A673 (cell line): ENCODE measurements at regions not wholly inside any gene's neighbourhood (a gene's known extent, or its start where the extent isn't known, plus 50 kb on each side); places are given as distances from the start of the nearest gene placed in this dataset.

ENCODE experiments used
- EZH2 ChIP-seq: fragments of 200-600 bp; sonication (generic); IDR thresholded peaks from 2 replicates; pipeline ENCODE4 v1.6.1; 2017; ENCODE audit warnings: borderline replicate concordance, low read depth, mild to moderate bottlenecking, mixed read lengths, antibody characterized with exemption, low read length; ENCODE audit not compliant: poor library complexity, severe bottlenecking
- TF ChIP-seq, protein P1 (sequence below): fragments of 300-800, 200-600 bp; sonication (generic); conservative IDR thresholded peaks from 2 replicates; pipeline ENCODE4 v1.5.1; 2017; ENCODE audit warnings: low read depth, mild to moderate bottlenecking, antibody characterized with exemption, low read length, moderate library complexity, mixed read lengths

DNA sequence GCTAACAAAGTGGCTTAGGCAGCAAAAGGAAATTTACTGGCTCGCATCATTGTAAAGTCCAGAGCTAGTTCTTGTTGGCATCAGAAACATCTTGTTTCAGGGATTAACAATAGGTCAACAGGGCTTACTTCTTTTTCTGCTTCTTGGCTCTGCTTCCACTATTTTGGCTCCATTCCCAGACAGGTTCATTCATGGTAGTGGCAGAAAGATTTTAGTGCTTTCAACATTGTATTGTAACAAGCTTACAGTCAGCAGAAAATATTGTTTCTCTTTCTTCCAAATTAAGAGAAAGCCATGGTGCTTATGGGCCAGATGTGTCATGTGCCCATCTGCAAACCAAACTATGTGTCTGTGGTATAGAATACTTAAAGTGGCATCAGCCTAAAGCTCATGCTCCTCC is 315.6 kb downstream of the RAB38 start:
- TF ChIP-seq, protein P1, sequence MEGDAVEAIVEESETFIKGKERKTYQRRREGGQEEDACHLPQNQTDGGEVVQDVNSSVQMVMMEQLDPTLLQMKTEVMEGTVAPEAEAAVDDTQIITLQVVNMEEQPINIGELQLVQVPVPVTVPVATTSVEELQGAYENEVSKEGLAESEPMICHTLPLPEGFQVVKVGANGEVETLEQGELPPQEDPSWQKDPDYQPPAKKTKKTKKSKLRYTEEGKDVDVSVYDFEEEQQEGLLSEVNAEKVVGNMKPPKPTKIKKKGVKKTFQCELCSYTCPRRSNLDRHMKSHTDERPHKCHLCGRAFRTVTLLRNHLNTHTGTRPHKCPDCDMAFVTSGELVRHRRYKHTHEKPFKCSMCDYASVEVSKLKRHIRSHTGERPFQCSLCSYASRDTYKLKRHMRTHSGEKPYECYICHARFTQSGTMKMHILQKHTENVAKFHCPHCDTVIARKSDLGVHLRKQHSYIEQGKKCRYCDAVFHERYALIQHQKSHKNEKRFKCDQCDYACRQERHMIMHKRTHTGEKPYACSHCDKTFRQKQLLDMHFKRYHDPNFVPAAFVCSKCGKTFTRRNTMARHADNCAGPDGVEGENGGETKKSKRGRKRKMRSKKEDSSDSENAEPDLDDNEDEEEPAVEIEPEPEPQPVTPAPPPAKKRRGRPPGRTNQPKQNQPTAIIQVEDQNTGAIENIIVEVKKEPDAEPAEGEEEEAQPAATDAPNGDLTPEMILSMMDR: no peak
- no peak for TF ChIP-seq EZH2
